Colonic mucosa (tissue), 4 donors: ENCODE measurements at regions not wholly inside any gene's neighbourhood (a gene's known extent, or its start where the extent isn't known, plus 50 kb on each side); places are given as distances from the start of the nearest gene placed in this dataset.

ENCODE experiments used
- DNase-seq: peaks from one replicate; pipeline ENCODE4 v3.0.0-alpha.2; 2020
- H3K27ac ChIP-seq: fragments of 200-600 bp; one replicate; pipeline ENCODE4 v1.8.0; 2021
- H3K27me3 ChIP-seq: fragments of 200-600 bp; one replicate; pipeline ENCODE4 v1.8.0; 2021
- H3K36me3 ChIP-seq: fragments of 200-600 bp; one replicate; pipeline ENCODE4 v1.8.0; 2021
- H3K4me1 ChIP-seq: fragments of 200-600 bp; one replicate; pipeline ENCODE4 v1.8.0; 2021; ENCODE audit warnings: mild to moderate bottlenecking
- H3K4me3 ChIP-seq: fragments of 200-600 bp; one replicate; pipeline ENCODE4 v1.8.0; 2021
- H3K9ac ChIP-seq, 2 donors: one replicate each; pipeline ENCODE4 v1.7.0; 2013; ENCODE audit warnings: control low read depth in 2 of 2, low read depth in 2 of 2, low read length in 2 of 2
- H3K9me3 ChIP-seq: fragments of 200-600 bp; one replicate; pipeline ENCODE4 v1.8.0; 2021
- intact Hi-C: fragments of 100-400 bp; cut with DNase I; formaldehyde crosslinking; loops from one replicate; pipeline ENCODE4 v1.14.1; 2022
- TF ChIP-seq, protein P1 (sequence below): fragments of 200-600 bp; IDR thresholded peaks from one replicate; pipeline ENCODE4 v1.8.0; 2022; ENCODE audit warnings: antibody characterized with exemption, mild to moderate bottlenecking
- donor health status: healthy.
- donor health status: DM: no; HTN: no; CAD: no.
- donor health status: DM: no; HTN: no; CAD: no.

DNA sequence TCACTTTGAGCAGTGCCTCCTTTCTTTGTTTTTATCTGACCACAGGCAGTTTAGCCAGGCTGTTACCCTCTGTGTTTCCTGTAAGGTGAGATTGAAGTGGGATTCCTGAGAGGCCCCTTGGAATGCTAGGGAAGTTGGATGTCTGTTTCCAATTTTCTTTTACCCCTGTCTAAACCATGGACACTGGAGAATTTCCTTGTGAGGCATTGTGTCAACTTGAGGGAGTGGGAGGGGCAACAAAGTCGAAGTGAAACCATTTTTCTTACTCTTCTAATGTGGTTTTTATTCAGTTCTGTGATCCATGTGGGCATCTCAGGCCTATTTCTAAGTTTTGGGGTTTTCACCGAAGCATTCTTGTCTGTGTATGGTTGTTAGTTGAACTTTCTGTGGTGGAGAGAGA lies 296.1 kb upstream of the UGT8 start:
- DNase-seq, result no peak
- Histone ChIP-seq H3K27ac (no peak overlapping the region), H3K4me3 (no peak overlapping the region), H3K36me3 (no peaks in the 10 kb centered on the region), H3K9ac (no peak overlapping the region), H3K4me1 (no peaks in the 10 kb centered on the region), H3K27me3 (no peaks in the 10 kb centered on the region), H3K9me3 (no peaks in the 10 kb centered on the region)
- TF ChIP-seq, protein P1, sequence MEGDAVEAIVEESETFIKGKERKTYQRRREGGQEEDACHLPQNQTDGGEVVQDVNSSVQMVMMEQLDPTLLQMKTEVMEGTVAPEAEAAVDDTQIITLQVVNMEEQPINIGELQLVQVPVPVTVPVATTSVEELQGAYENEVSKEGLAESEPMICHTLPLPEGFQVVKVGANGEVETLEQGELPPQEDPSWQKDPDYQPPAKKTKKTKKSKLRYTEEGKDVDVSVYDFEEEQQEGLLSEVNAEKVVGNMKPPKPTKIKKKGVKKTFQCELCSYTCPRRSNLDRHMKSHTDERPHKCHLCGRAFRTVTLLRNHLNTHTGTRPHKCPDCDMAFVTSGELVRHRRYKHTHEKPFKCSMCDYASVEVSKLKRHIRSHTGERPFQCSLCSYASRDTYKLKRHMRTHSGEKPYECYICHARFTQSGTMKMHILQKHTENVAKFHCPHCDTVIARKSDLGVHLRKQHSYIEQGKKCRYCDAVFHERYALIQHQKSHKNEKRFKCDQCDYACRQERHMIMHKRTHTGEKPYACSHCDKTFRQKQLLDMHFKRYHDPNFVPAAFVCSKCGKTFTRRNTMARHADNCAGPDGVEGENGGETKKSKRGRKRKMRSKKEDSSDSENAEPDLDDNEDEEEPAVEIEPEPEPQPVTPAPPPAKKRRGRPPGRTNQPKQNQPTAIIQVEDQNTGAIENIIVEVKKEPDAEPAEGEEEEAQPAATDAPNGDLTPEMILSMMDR, result no peak
- intact Hi-C loops, result no loop called here

DNA sequence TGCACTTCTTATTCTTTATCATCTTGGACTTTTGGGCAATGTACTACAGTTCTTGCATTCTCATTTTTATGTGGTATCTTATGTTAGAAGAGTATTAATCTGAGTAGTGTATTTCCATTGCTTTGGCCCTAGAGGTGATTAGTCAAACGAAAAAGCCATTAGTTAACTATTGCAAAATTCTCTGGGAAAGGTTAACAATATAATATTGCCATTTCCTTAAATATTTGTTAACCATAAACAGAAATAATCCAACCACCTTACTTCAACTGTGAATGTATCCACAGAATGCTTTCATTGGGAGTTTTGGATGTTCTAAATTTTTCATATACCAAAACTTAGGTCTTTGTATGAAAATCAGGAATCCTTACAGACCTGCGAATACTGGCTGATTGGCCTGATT lies 294.6 kb upstream of the UGT8 start:
- DNase-seq, result no peak
- Histone ChIP-seq H3K4me1 (no peaks in the 10 kb centered on the region), H3K9ac (no peak overlapping the region), H3K4me3 (no peak overlapping the region), H3K27me3 (no peaks in the 10 kb centered on the region), H3K36me3 (no peaks in the 10 kb centered on the region), H3K27ac (no peak overlapping the region), H3K9me3 (no peaks in the 10 kb centered on the region)
- TF ChIP-seq, protein P1, result no peak
- intact Hi-C loops, result no loop called here

DNA sequence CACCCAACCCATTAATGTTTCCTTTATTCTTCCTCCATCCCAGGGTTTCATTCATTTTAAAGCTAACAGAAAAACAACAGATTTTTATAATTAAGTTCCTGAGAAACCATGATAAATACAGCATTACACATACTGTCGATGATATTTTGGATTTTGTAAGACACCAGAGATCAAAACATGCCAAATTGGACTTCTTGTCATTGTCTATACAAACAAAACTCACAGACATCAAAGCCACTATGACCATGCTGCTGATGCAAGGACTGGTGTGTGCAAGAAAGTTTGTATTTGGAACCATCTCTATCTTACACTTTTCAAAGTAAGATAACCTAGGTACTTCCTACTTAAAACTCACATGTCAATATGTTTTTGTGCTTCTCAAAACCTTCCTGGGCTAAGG lies 294.0 kb upstream of the UGT8 start:
- no peak for DNase-seq
- Histone ChIP-seq H3K9ac (no peak overlapping the region), H3K27me3 (no peaks in the 10 kb centered on the region), H3K4me3 (no peak overlapping the region), H3K36me3 (no peaks in the 10 kb centered on the region), H3K4me1 (no peaks in the 10 kb centered on the region), H3K9me3 (no peaks in the 10 kb centered on the region), H3K27ac (no peak overlapping the region)
- intact Hi-C loops, result no loop called here
- TF ChIP-seq, protein P1, result no peak

DNA sequence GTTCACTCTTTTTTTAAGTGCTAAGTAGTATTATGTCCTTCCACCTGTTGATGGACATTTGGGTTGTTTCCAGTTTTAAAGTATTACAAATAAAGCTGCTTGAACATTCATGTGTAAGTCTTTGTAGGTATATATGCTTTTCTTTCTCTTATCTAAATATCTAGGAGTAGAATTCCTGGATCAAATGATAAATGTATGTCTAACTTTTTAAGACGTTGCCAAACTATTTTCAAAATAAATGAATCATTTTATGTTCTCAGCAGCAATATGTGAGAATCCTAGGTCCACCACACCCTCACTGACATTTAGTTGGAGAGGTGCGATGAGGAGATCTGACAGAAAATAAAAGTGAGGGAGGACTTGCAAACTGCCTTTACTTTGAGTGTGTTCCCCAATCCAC lies 291.7 kb upstream of the UGT8 start:
- Histone ChIP-seq H3K9me3 (no peaks in the 10 kb centered on the region), H3K27me3 (no peaks in the 10 kb centered on the region), H3K4me3 (no peak overlapping the region), H3K4me1 (no peaks in the 10 kb centered on the region), H3K27ac (no peak overlapping the region), H3K36me3 (no peaks in the 10 kb centered on the region), H3K9ac (no peak overlapping the region)
- TF ChIP-seq, protein P1, result no peak
- intact Hi-C loops, result no loop called here
- no peak for DNase-seq

DNA sequence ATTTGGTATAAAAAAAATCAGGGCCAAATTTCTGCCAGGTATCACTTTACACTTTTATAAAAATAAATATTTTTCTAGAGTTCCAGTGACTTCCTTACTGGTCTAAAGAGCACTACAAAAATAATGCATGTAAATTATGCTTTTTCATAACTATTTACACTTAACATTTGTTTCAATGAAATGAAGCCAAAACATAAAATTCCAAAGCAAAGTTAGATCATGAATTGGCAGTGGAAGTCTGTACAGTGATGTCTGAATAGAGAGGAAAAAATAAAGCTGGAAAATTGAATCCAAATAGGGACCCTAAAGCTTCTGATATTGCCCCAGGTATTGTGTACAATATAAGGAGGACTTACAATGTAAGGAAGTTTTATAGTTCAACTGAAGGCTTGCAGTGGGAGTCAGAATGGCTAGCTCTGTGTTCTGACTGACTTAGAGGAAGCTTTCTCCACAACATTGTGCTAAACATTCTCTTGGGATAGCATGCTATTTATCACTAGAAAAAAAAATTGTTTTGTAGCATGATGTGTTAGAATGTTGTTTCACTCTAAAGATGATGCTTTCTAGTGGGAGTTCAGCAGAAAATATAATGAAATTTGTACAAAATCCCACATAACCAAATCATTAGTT lies 288.2 kb upstream of the UGT8 start:
- Histone ChIP-seq H3K27me3 (no peaks in the 10 kb centered on the region), H3K27ac (no peak overlapping the region), H3K9ac (no peak overlapping the region), H3K4me1 (no peaks in the 10 kb centered on the region), H3K9me3 (no peaks in the 10 kb centered on the region), H3K4me3 (no peak overlapping the region), H3K36me3 (no peaks in the 10 kb centered on the region)
- intact Hi-C loops, result no loop called here
- TF ChIP-seq, protein P1, result no peak
- no peak for DNase-seq
